ENCODE measurements at regions not wholly inside any gene's neighbourhood (a gene's known extent, or its start where the extent isn't known, plus 50 kb on each side); places are given as distances from the start of the nearest gene placed in this dataset.

DNA sequence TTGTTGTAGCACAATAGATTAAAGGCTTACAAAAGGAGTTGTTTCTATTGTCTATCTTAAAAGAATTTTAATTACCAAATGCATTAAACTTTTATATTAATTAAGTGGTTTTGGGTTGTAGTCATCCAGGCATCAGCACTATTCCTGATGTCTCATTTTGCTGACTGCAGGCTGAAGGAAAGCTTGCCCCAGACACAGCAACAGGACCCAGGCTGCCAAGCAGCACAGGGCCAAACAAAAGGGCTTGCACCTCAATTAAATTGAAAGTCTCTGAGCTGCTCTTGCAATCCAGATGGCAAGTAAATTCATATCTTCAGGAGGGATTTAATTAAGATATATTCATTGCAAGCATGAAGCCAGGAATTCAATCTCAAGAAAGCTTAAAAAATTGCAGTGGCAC, 80.7 kb upstream of the CHODL start (continued):
- TF ChIP-seq NANOG (IDR thresholded peaks at IDR 0.05; ENCODE audit: insufficient read depth, low read depth, low read length, poor library complexity, severe bottlenecking), result no peak
- TF ChIP-seq RNF2 (IDR thresholded peaks at IDR 0.05; ENCODE audit: borderline replicate concordance, low read depth, low read length, missing control alignments, poor library complexity, severe bottlenecking), result no peak
